ENCODE measurements at regions not wholly inside any gene's neighbourhood (a gene's known extent, or its start where the extent isn't known, plus 50 kb on each side); places are given as distances from the start of the nearest gene placed in this dataset.

DNA sequence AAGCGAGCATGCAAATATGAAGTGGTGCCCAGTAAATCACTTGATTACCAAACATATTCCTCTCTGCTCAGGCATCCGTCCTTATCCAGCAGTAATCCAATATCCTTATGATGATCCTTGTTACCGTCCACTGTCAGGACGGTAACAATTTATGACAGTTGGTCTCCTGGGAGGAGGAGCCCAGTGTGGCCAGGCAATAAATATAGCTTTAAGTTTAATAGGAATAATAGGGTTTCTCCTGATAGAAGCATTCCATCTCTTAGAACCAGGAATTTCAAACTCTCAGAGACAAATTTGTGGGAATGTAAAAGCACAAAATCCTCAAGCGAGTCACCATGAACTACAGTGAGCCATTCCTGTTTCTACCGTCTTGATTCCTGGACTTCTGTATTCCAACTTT, 171.2 kb upstream of the IL15 start:
- H3K4me3 ChIP-seq = no peak overlapping the region
- TF ChIP-seq, protein P1, sequence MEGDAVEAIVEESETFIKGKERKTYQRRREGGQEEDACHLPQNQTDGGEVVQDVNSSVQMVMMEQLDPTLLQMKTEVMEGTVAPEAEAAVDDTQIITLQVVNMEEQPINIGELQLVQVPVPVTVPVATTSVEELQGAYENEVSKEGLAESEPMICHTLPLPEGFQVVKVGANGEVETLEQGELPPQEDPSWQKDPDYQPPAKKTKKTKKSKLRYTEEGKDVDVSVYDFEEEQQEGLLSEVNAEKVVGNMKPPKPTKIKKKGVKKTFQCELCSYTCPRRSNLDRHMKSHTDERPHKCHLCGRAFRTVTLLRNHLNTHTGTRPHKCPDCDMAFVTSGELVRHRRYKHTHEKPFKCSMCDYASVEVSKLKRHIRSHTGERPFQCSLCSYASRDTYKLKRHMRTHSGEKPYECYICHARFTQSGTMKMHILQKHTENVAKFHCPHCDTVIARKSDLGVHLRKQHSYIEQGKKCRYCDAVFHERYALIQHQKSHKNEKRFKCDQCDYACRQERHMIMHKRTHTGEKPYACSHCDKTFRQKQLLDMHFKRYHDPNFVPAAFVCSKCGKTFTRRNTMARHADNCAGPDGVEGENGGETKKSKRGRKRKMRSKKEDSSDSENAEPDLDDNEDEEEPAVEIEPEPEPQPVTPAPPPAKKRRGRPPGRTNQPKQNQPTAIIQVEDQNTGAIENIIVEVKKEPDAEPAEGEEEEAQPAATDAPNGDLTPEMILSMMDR (IDR thresholded peaks at IDR 0.05; ENCODE audit: control extremely low read depth, extremely low read depth) = no peak
- WGBS, 2 donors = 92 to 96% methylated on average over 6 of the region's 6 CpGs
- no peak overlapping the region for H3K9ac ChIP-seq (ENCODE audit: insufficient read depth in 1 of 2, low read length in 2 of 2)
- DNase-seq (no peak), ATAC-seq (ENCODE audit: insufficient read depth, low FRiP score) (no peak)
- no peaks in the 10 kb centered on the region for H3K4me1 ChIP-seq (ENCODE audit: control insufficient read depth in 5 of 5, insufficient read depth in 5 of 5, low read length in 5 of 5)
- no peaks in the 10 kb centered on the region for H3K36me3 ChIP-seq (ENCODE audit: control insufficient read depth in 4 of 4, insufficient read depth in 4 of 4, low read length in 4 of 4)
- no peaks in the 10 kb centered on the region for H3K27me3 ChIP-seq (ENCODE audit: control insufficient read depth in 3 of 3, insufficient read depth in 3 of 3, low read length in 2 of 3)
- no peak overlapping the region for H3K27ac ChIP-seq (ENCODE audit: low read depth in 1 of 2, low read length in 1 of 2)
- no peaks in the 10 kb centered on the region for H3K9me3 ChIP-seq (ENCODE audit: control insufficient read depth in 4 of 4, insufficient read depth in 3 of 4, low read length in 3 of 4)

DNA sequence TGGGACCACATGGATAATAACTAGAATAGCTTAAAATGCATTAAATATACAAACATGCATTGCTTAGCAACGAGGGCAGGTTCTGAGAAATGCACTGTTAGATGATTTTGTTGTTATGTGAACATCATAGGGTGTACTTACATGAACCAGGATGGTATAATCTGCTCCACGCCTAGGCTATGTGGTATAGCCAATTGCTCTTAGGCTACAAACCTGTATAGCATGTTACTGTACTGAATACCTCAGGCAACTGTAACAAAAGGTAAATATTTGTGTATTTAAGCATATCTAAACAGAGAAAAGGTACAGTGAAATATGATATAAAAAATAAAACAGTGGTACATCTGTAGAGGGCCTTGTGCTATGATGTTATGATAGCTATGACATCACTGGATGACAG, 169.2 kb upstream of the IL15 start:
- TF ChIP-seq, protein P1 (IDR thresholded peaks at IDR 0.05; ENCODE audit: control extremely low read depth, extremely low read depth) = no peak
- Histone ChIP-seq H3K4me3 (no peak overlapping the region), H3K36me3 (ENCODE audit: control insufficient read depth in 4 of 4, insufficient read depth in 4 of 4, low read length in 4 of 4) (no peaks in the 10 kb centered on the region), H3K27me3 (ENCODE audit: control insufficient read depth in 3 of 3, insufficient read depth in 3 of 3, low read length in 2 of 3) (no peaks in the 10 kb centered on the region), H3K4me1 (ENCODE audit: control insufficient read depth in 5 of 5, insufficient read depth in 5 of 5, low read length in 5 of 5) (no peaks in the 10 kb centered on the region), H3K9me3 (ENCODE audit: control insufficient read depth in 4 of 4, insufficient read depth in 3 of 4, low read length in 3 of 4) (no peaks in the 10 kb centered on the region), H3K9ac (ENCODE audit: insufficient read depth in 1 of 2, low read length in 2 of 2) (no peak overlapping the region), H3K27ac (ENCODE audit: low read depth in 1 of 2, low read length in 1 of 2) (no peak overlapping the region)
- ATAC-seq (ENCODE audit: insufficient read depth, low FRiP score) (no peak), DNase-seq (no peak)
- WGBS, 2 donors = 68 to 73% methylated on average over 2 of the region's 2 CpGs

DNA sequence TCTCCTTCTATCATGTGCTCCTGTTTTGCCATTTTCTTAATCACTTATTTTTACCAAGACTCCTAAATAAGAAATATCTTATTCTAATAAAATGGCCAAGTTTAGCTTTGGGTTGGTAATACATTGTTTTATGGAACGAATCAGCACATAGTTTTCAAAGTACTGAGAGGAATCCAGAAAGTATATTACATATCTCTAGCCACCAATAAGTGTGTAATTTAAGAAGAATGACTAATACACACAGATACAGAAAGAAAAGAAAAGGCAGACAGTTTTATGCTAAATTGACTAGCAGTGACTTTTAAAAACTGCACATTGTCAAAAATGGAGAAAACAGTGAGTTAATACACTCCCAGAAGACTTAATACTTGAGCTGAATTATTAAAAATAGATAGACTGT, 167.0 kb upstream of the IL15 start:
- TF ChIP-seq, protein P1 (IDR thresholded peaks at IDR 0.05; ENCODE audit: control extremely low read depth, extremely low read depth) = no peak
- DNase-seq = no peak
- no peaks in the 10 kb centered on the region for H3K36me3 ChIP-seq (ENCODE audit: control insufficient read depth in 4 of 4, insufficient read depth in 4 of 4, low read length in 4 of 4)
- no peaks in the 10 kb centered on the region for H3K9me3 ChIP-seq (ENCODE audit: control insufficient read depth in 4 of 4, insufficient read depth in 3 of 4, low read length in 3 of 4)
- WGBS, 2 donors = 78 to 90% methylated on average over 1 of the region's 1 CpG
- H3K4me3 ChIP-seq = no peak overlapping the region
- no peak overlapping the region for H3K9ac ChIP-seq (ENCODE audit: insufficient read depth in 1 of 2, low read length in 2 of 2)
- H3K4me1 ChIP-seq (ENCODE audit: control insufficient read depth in 5 of 5, insufficient read depth in 5 of 5, low read length in 5 of 5) = no peaks in the 10 kb centered on the region
- no peak overlapping the region for H3K27ac ChIP-seq (ENCODE audit: low read depth in 1 of 2, low read length in 1 of 2)
- H3K27me3 ChIP-seq (ENCODE audit: control insufficient read depth in 3 of 3, insufficient read depth in 3 of 3, low read length in 2 of 3) = no peaks in the 10 kb centered on the region
- no peak for ATAC-seq (ENCODE audit: insufficient read depth, low FRiP score)

DNA sequence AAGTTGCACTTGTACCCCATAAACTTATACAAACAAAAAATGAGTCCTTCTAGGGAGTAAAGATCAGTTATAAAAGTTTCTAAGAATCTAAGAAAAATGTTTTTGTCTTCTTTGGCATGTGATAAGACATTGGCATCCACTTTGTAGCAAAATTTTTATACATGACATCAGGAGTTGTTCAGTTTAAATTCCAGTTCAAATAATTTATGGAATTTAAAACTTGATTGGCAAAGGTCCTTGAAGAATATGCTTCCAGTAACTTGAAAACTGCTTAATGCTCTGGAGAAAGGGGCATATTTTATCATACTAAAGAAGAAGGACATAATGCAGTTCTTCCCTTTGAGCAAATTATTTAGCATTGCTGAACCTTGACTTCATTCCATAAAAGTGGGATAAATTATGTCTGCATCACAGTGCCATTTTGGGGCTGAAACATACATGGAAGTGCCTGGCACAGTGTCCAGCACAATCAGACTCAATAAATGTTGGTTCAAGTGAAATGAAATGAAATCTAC, 163.3 kb upstream of the IL15 start:
- TF ChIP-seq, protein P1 (IDR thresholded peaks at IDR 0.05; ENCODE audit: control extremely low read depth, extremely low read depth) = no peak

More for the DNA sequence above, 163.3 kb upstream of the IL15 start:
- Histone ChIP-seq H3K27ac (ENCODE audit: low read depth in 1 of 2, low read length in 1 of 2) (no peak overlapping the region), H3K4me1 (ENCODE audit: control insufficient read depth in 5 of 5, insufficient read depth in 5 of 5, low read length in 5 of 5) (no peaks in the 10 kb centered on the region), H3K9me3 (ENCODE audit: control insufficient read depth in 4 of 4, insufficient read depth in 3 of 4, low read length in 3 of 4) (no peaks in the 10 kb centered on the region), H3K4me3 (no peak overlapping the region), H3K36me3 (ENCODE audit: control insufficient read depth in 4 of 4, insufficient read depth in 4 of 4, low read length in 4 of 4) (no peaks in the 10 kb centered on the region), H3K27me3 (ENCODE audit: control insufficient read depth in 3 of 3, insufficient read depth in 3 of 3, low read length in 2 of 3) (no peaks in the 10 kb centered on the region), H3K9ac (ENCODE audit: insufficient read depth in 1 of 2, low read length in 2 of 2) (no peak overlapping the region)
- ATAC-seq (ENCODE audit: insufficient read depth, low FRiP score) (no peak), DNase-seq (no peak)

Measured in lung (tissue), 11 donors.